Lower leg skin (tissue), 3 donors: ENCODE measurements at regions not wholly inside any gene's neighbourhood (a gene's known extent, or its start where the extent isn't known, plus 50 kb on each side); places are given as distances from the start of the nearest gene placed in this dataset.

Experiments
- CTCF ChIP-seq, 3 donors: fragments of 450-650 bp; IDR thresholded peaks; one replicate each; pipeline ENCODE4 v1.5.1; 2016; ENCODE audit warnings: antibody characterized with exemption in 3 of 3, mild to moderate bottlenecking in 3 of 3, moderate library complexity in 2 of 3
- POLR2A ChIP-seq, 2 donors: fragments of 450-650 bp; IDR thresholded peaks; one replicate each; pipeline ENCODE4 v1.6.1; 2016 to 2017; ENCODE audit warnings: antibody characterized with exemption in 2 of 2, mild to moderate bottlenecking in 1 of 2, moderate library complexity in 1 of 2

- TF ChIP-seq CTCF (IDR thresholded peaks at IDR 0.05) (no peak), POLR2A (IDR thresholded peaks at IDR 0.05) (no peak)
Measured at GRCh38 chr1:191174298-191174697, 696.6 kb upstream of the BRINP3 start.
